ENCODE measurements at regions not wholly inside any gene's neighbourhood (a gene's known extent, or its start where the extent isn't known, plus 50 kb on each side); places are given as distances from the start of the nearest gene placed in this dataset.

DNA sequence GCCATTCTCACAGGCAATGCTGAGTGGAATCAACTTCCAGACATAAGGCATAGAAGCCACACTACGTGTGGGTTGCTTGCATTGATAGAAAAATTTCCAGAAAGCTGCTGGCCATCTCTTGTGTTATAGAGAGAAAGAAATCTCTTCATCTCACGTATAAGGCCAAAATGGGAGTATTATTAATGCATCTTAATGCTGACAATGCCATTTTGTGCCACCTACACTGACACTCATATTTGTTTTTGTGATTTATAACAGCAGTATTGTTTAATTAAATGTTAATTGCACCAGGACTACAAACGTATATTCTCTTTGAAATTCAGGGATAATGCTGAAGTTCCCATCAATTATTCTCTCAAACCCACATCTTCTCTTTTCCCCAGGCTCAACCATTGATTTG is 56.1 kb upstream of the TMEM132D start:
- POLR2A ChIA-PET, result no interaction called here
- no peak for DNase-seq
- no peaks in the 10 kb centered on the region for H3K36me3 Mint-ChIP-seq (ENCODE audit: low read depth)
- CTCF ChIA-PET, result no interaction called here
- H3K9me3 Mint-ChIP-seq (ENCODE audit: insufficient read depth), result no peaks in the 10 kb centered on the region
- H3K4me1 Mint-ChIP-seq (ENCODE audit: low read depth), result no peaks in the 10 kb centered on the region
- ATAC-seq, result no peak
- H3K27ac Mint-ChIP-seq, result no peak overlapping the region
- H3K4me3 Mint-ChIP-seq, result no peak overlapping the region
- no peaks in the 10 kb centered on the region for H3K27me3 Mint-ChIP-seq (ENCODE audit: low read depth)

- DNase-seq (no peak), ATAC-seq (no peak)
- Mint-ChIP-seq H3K27ac (no peak overlapping the region), H3K4me1 (ENCODE audit: low read depth) (no peaks in the 10 kb centered on the region), H3K9me3 (ENCODE audit: insufficient read depth) (no peaks in the 10 kb centered on the region), H3K4me3 (no peak overlapping the region), H3K27me3 (ENCODE audit: low read depth) (no peaks in the 10 kb centered on the region), H3K36me3 (ENCODE audit: low read depth) (no peaks in the 10 kb centered on the region)
- CTCF ChIA-PET, result no interaction called here
- POLR2A ChIA-PET, result no interaction called here
Observed at GRCh38 chr12:129961091-129961490, 57.3 kb upstream of the TMEM132D start.

DNA sequence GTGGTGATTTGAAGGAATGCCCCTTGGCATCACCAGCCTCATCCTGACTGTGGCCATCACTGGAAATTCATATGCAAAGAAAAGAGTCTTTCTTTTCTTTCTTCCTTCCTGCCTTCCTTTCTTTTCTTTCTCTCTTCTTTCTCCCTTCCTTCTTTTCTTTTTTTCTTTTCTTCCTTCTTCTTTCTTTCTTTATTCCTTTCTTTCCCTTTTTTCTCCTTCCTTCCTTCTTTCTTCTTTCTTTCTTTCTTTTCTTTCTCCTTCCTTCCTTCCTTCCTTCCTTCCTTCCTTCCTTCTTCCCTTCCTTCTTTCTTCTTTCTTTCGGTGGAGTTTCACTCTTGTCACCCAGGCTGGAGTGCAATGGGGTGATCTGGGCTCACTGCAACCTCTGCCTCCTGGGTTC is 58.0 kb upstream of the TMEM132D start:
- no peaks in the 10 kb centered on the region for H3K4me1 Mint-ChIP-seq (ENCODE audit: low read depth)
- DNase-seq (no peak), ATAC-seq (no peak)
- ChIA-PET CTCF (no interaction called here), POLR2A (no interaction called here)
- no peaks in the 10 kb centered on the region for H3K36me3 Mint-ChIP-seq (ENCODE audit: low read depth)
- H3K4me3 Mint-ChIP-seq, result no peak overlapping the region
- no peaks in the 10 kb centered on the region for H3K9me3 Mint-ChIP-seq (ENCODE audit: insufficient read depth)
- H3K27me3 Mint-ChIP-seq (ENCODE audit: low read depth), result no peaks in the 10 kb centered on the region
- H3K27ac Mint-ChIP-seq, result no peak overlapping the region

- H3K4me3 Mint-ChIP-seq, result no peak overlapping the region
- no peaks in the 10 kb centered on the region for H3K9me3 Mint-ChIP-seq (ENCODE audit: insufficient read depth)
- no peaks in the 10 kb centered on the region for H3K27me3 Mint-ChIP-seq (ENCODE audit: low read depth)
- CTCF ChIA-PET, result no interaction called here
- H3K36me3 Mint-ChIP-seq (ENCODE audit: low read depth), result no peaks in the 10 kb centered on the region
- ATAC-seq (no peak), DNase-seq (no peak)
- no peaks in the 10 kb centered on the region for H3K4me1 Mint-ChIP-seq (ENCODE audit: low read depth)
- H3K27ac Mint-ChIP-seq, result no peak overlapping the region
- POLR2A ChIA-PET, result no interaction called here
Observed at GRCh38 chr12:129964300-129964699, 60.5 kb upstream of the TMEM132D start.

DNA sequence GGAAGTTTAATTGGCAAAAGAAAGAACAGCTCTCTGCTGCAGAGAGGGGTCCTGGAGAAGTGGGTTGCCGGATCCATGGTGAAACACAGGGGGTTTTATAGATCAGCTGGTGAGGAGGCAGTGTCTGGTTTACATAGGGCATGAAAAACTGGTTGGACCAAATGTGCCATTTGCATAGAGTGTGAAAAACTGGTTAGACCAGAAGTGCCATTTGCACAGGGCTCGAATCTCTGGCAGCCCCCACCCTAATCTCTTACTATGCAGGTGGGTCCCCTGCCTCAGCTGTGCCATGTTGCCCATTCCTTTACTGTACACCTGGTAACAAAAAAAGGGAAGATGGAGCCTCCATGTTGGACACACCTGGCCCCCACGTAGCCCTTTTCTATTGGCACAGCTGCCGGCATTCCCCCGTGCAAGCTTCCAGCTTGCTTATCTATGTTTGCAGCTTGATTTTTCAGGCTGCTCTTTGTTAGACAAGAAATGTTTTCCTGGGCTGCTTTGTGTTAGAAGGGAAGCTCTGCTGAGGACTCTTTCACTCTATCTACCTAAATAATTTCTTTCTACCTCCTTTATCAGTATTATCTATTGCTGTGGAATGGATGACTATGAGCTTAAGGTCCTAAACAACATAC is 61.1 kb upstream of the TMEM132D start:
- DNase-seq (no peak), ATAC-seq (no peak)
- Mint-ChIP-seq H3K9me3 (ENCODE audit: insufficient read depth) (no peaks in the 10 kb centered on the region), H3K27me3 (ENCODE audit: low read depth) (no peaks in the 10 kb centered on the region), H3K36me3 (ENCODE audit: low read depth) (no peaks in the 10 kb centered on the region), H3K4me1 (ENCODE audit: low read depth) (no peaks in the 10 kb centered on the region), H3K4me3 (no peak overlapping the region), H3K27ac (no peak overlapping the region)
- ChIA-PET POLR2A (no interaction called here), CTCF (no interaction called here)

DNA sequence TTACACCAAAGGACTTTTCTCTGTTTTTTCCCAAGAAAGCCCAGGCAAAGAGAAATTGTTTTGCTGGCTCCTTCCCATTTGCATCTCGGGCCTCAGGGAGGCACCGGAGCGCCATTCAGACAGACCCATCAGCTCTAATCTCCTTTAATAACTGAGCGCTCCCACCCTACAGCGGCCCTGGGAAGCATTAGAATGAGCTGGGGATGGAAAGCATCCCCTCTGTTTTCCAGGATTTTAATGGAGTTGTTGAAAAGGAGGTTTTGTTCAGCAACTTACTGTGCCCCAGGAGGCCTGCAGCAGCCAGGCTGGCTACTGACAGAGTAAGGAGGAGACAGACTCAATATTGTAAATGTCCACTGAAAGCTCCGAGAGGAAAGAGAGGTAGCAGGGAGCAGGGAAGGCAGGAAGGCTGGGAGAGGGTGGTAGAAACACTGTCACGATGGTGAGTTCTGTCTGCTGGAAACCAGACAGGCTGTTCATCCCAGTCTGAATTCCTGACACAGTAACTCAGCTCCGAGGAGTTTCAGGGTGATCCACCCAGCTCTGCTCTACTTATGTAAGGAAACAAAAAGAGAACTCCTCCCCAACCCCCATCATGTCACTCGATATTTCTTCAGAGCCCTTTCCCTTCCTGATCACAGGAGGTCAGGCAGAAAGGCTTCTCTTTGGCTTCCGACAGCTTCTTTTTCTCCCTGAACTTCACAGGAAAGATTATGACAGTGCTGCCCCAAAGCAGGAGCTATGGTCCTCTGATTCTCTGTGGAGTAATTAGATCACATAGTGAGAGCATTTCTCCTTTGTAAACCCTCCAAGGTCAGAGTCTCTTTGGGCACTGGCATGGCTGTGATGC is 62.5 kb upstream of the TMEM132D start:
- Mint-ChIP-seq H3K4me3 (no peak overlapping the region), H3K36me3 (ENCODE audit: low read depth) (no peaks in the 10 kb centered on the region), H3K27me3 (ENCODE audit: low read depth) (no peaks in the 10 kb centered on the region), H3K27ac (no peak overlapping the region), H3K9me3 (ENCODE audit: insufficient read depth) (no peaks in the 10 kb centered on the region), H3K4me1 (ENCODE audit: low read depth) (no peaks in the 10 kb centered on the region)
- ChIA-PET CTCF (no interaction called here), POLR2A (no interaction called here)
- no peak for DNase-seq
- ATAC-seq, result no peak

DNA sequence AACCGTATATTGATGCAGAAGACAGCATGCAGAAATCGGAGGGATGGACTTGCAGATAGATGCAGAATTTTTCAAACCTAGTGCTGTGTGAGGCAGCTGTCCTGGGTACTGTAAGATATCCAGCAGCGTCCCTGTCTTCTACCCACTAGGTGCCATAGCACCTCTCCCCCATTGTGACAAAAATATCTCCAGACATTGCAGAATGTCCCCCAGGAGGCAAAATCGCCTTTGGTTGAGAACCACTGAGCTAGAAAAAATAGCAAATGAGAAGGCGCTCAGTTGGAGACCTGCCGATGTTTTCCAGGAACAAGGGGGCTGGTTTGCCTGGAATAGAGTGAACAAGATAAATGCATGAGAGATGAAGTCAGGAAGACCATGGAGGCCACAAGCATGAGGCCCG is 67.9 kb upstream of the TMEM132D start:
- no peak overlapping the region for H3K27ac Mint-ChIP-seq
- DNase-seq, result no peak
- H3K27me3 Mint-ChIP-seq (ENCODE audit: low read depth), result no peaks in the 10 kb centered on the region
- no peaks in the 10 kb centered on the region for H3K36me3 Mint-ChIP-seq (ENCODE audit: low read depth)
- H3K4me3 Mint-ChIP-seq, result no peak overlapping the region
- H3K9me3 Mint-ChIP-seq (ENCODE audit: insufficient read depth), result no peaks in the 10 kb centered on the region
- no peaks in the 10 kb centered on the region for H3K4me1 Mint-ChIP-seq (ENCODE audit: low read depth)
- ATAC-seq, result no peak
- POLR2A ChIA-PET, result no interaction called here
- CTCF ChIA-PET, result no interaction called here

DNA sequence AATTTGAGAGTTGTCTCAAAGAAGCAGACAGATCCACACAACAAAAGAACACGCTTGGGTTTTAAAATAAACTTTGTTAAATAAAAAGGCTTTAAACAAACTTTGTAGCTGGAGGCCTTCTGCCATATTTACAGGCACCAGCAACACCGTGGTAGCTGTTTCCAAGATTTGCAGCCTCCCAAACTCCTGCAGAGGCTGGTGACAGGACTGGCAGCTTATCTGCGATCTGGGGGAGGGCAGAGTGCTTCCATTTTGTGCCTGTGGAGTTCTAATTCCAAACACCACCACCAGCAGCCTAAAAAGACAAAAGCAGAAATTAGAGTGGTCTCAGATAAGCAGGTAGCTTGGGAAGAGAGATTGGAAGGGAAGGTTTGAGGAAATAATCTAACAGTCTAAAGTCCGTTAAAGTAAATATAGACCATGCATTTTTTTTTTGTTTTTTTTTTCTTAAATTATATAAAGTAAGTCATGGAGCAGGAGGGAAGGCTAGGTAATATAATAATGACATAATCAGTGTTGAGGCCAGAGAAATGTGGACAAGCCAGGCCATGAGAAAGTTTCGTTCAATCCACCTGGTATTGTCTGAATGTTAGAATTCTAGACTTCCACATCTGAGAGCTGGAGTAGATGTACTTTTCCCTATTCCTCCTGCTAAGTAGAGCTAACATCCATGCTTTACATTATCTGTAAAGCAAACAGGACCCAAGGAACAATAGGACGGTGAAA is 69.6 kb upstream of the TMEM132D start:
- H3K4me1 Mint-ChIP-seq (ENCODE audit: low read depth), result no peaks in the 10 kb centered on the region
- CTCF ChIA-PET, result no interaction called here
- no peaks in the 10 kb centered on the region for H3K9me3 Mint-ChIP-seq (ENCODE audit: insufficient read depth)

GRCh38 chr12:129984106-129984505 is 80.3 kb upstream of the TMEM132D start:
- ChIA-PET POLR2A (no interaction called here), CTCF (no interaction called here)
- no peak for ATAC-seq
- no peak overlapping the region for H3K4me3 Mint-ChIP-seq
- no peak overlapping the region for H3K27ac Mint-ChIP-seq
- no peaks in the 10 kb centered on the region for H3K36me3 Mint-ChIP-seq (ENCODE audit: low read depth)
- no peaks in the 10 kb centered on the region for H3K4me1 Mint-ChIP-seq (ENCODE audit: low read depth)
- H3K27me3 Mint-ChIP-seq (ENCODE audit: low read depth), result no peaks in the 10 kb centered on the region
- H3K9me3 Mint-ChIP-seq (ENCODE audit: insufficient read depth), result no peaks in the 10 kb centered on the region
- DNase-seq, result no peak

More for the DNA sequence above, 69.6 kb upstream of the TMEM132D start:
- ATAC-seq (no peak), DNase-seq (no peak)
- POLR2A ChIA-PET, result no interaction called here
- no peak overlapping the region for H3K27ac Mint-ChIP-seq
- H3K4me3 Mint-ChIP-seq, result no peak overlapping the region
- H3K36me3 Mint-ChIP-seq (ENCODE audit: low read depth), result no peaks in the 10 kb centered on the region
- H3K27me3 Mint-ChIP-seq (ENCODE audit: low read depth), result no peaks in the 10 kb centered on the region

DNA sequence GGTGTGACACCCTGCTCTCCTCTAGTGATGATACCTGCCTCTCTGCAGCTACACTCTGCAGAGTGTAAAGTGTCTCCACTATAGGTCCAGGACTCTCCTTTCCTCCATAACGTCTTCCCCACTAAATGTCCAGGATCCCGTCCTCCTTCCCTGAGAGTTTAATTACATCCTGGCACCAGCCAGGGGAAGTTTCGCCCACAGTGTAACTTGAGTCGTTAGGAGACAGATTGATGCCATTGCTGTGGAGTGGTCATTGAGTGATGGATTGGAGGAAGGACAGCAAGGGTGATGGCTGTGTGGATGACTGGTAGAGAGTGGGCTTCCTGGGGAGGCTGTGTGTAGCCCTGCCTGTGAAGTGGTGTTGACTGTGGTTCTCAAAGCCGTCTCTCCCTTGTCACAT is 84.0 kb upstream of the TMEM132D start:
- ChIA-PET POLR2A (no interaction called here), CTCF (no interaction called here)

GRCh38 chr12:129994634-129995033 is 90.8 kb upstream of the TMEM132D start:
- Mint-ChIP-seq H3K27ac (no peak overlapping the region), H3K27me3 (ENCODE audit: low read depth) (no peaks in the 10 kb centered on the region), H3K4me3 (no peak overlapping the region), H3K9me3 (ENCODE audit: insufficient read depth) (peaks cover 4% of the 10 kb centered on the region), H3K4me1 (ENCODE audit: low read depth) (no peaks in the 10 kb centered on the region), H3K36me3 (ENCODE audit: low read depth) (no peaks in the 10 kb centered on the region)
- DNase-seq (no peak), ATAC-seq (no peak)
- ChIA-PET CTCF (no interaction called here), POLR2A (no interaction called here)

More for the DNA sequence above, 84.0 kb upstream of the TMEM132D start:
- DNase-seq (no peak), ATAC-seq (no peak)
- Mint-ChIP-seq H3K4me1 (ENCODE audit: low read depth) (no peaks in the 10 kb centered on the region), H3K27ac (no peak overlapping the region), H3K36me3 (ENCODE audit: low read depth) (no peaks in the 10 kb centered on the region), H3K9me3 (ENCODE audit: insufficient read depth) (peaks cover 4% of the 10 kb centered on the region), H3K27me3 (ENCODE audit: low read depth) (no peaks in the 10 kb centered on the region), H3K4me3 (no peak overlapping the region)

DNA sequence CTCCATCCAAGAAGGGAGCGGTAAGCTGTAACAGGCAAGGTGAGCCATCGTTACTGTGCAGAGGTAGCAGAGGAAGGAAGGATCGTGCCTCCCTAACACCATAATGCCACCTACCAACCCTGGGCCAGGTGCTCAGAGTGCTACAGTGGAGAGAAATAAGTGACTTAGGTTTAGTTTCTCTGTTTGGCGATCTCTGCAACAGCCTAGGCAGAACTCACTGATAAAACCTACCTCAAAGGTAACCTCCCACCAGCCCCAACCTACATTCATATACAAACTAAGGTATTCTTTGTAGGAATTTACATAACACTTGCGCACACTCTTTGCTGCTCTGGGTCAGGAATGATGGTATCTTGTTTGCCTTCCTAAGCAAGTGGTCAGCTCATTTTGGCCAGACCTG is 93.4 kb upstream of the TMEM132D start:
- Mint-ChIP-seq H3K9me3 (ENCODE audit: insufficient read depth) (no peaks in the 10 kb centered on the region), H3K4me1 (ENCODE audit: low read depth) (no peaks in the 10 kb centered on the region), H3K4me3 (no peak overlapping the region), H3K27ac (no peak overlapping the region), H3K36me3 (ENCODE audit: low read depth) (no peaks in the 10 kb centered on the region), H3K27me3 (ENCODE audit: low read depth) (no peaks in the 10 kb centered on the region)
- ATAC-seq (no peak), DNase-seq (no peak)
- ChIA-PET CTCF (no interaction called here), POLR2A (no interaction called here)
